ENCODE measurements at regions not wholly inside any gene's neighbourhood (a gene's known extent, or its start where the extent isn't known, plus 50 kb on each side); places are given as distances from the start of the nearest gene placed in this dataset.

DNA sequence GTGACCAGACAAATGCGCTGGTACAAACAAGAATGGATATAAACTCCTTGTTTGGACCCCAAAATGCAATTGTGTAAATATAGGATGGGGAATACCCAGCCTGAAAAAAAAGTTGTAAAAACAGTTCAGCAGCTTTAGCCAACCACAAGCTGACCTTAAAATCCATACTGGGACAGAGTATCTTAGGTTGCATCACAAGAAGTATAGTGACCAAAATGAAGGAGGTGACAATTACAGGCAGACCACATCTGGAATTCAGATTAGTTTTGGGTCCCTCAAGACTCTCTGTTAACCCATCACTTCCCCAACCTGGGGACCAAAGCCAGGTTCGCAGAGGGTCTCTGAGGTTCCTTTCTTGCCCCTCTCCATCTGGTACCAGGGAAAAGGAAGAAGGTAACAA, 115.9 kb upstream of the PRR20G start:
- H2BK5ac ChIP-seq (ENCODE audit: insufficient read length, low read length): no peak overlapping the region
- H3K4ac ChIP-seq (ENCODE audit: low read depth, low read length): no peak overlapping the region
- no peak overlapping the region for H3K56ac ChIP-seq (ENCODE audit: insufficient read length, low read depth, low read length)
- no peak overlapping the region for H4K8ac ChIP-seq (replicated peaks; ENCODE audit: insufficient read length, low read depth, low read length)
- Mint-ChIP-seq H3K36me3 (ENCODE audit: insufficient read depth in 1 of 3, low read depth in 3 of 3) (no peaks in the 10 kb centered on the region; a peak in 1 of 7 replicates), H3K9me3 (peaks cover 3% of the 10 kb centered on the region in 2 experiments; a peak in 1 of 5 replicates), H3K27me3 (ENCODE audit: low read depth) (peaks cover 13% of the 10 kb centered on the region; the same call in 1 of the 2 replicates), H3K4me1 (peaks cover 30 to 42% of the 10 kb centered on the region in 2 experiments), H3K27ac (no peak overlapping the region; a peak in 1 of 7 replicates), H3K4me3 (no peak overlapping the region)
- H3K4me1 ChIP-seq (ENCODE audit: insufficient read depth, low read length): no peaks in the 10 kb centered on the region
- no peaks in the 10 kb centered on the region for H3K9me3 ChIP-seq (ENCODE audit: control insufficient read depth, low read depth, low read length)
- H2AFZ ChIP-seq (ENCODE audit: low read length): no peak overlapping the region
- H2AK5ac ChIP-seq (ENCODE audit: insufficient read length, low read length): no peak overlapping the region
- no peak overlapping the region for H4K91ac ChIP-seq (ENCODE audit: insufficient read length, low read depth, low read length)
- no peak overlapping the region for H3K4me2 ChIP-seq (ENCODE audit: insufficient read depth, insufficient read length, low read length)
- no CpG with 5 or more reads among the region's 2 CpGs for WGBS (ENCODE audit: extremely low coverage, insufficient read length, low lambda C conversion rate)
- H4K5ac ChIP-seq (ENCODE audit: insufficient read length, low read depth, low read length): no peak overlapping the region
- no peak overlapping the region for H2BK12ac ChIP-seq (ENCODE audit: insufficient read length, low read depth, low read length)
- no peak overlapping the region for H3K27ac ChIP-seq (ENCODE audit: insufficient read length, low read depth, low read length)
- no peak overlapping the region for H3K9ac ChIP-seq (ENCODE audit: extremely low read depth, insufficient read length, low read length)
- no peaks in the 10 kb centered on the region for H3K23me2 ChIP-seq (ENCODE audit: insufficient read length, low read depth, low read length, poor library complexity, severe bottlenecking)
- H2BK120ac ChIP-seq (ENCODE audit: low read depth, low read length, poor library complexity, severe bottlenecking): no peak overlapping the region
- H2BK15ac ChIP-seq (ENCODE audit: low read depth, low read length): no peak overlapping the region
- no peak overlapping the region for H3T11ph ChIP-seq (ENCODE audit: low read length)
- H2BK20ac ChIP-seq (ENCODE audit: low read depth, low read length, poor library complexity, severe bottlenecking): no peak overlapping the region
- H3K14ac ChIP-seq (ENCODE audit: insufficient read depth, low read length): no peak overlapping the region
- H3K79me1 ChIP-seq (ENCODE audit: insufficient read depth, low read depth, low read length, poor library complexity, severe bottlenecking): no peaks in the 10 kb centered on the region
- H3K79me2 ChIP-seq (ENCODE audit: insufficient read depth, low read length): no peaks in the 10 kb centered on the region
- H3K27me3 ChIP-seq (ENCODE audit: insufficient read depth, low read length): no peaks in the 10 kb centered on the region
- DNase-seq: no peak
- no peak for TF ChIP-seq CTCF (conservative IDR thresholded peaks at IDR 0.05)
- H3K18ac ChIP-seq (ENCODE audit: insufficient read length, low read depth, low read length): no peak overlapping the region
- no peaks in the 10 kb centered on the region for H4K20me1 ChIP-seq (ENCODE audit: control insufficient read depth, insufficient read depth, insufficient read length)
- H3K23ac ChIP-seq (ENCODE audit: insufficient read length, low read depth, low read length): no peak overlapping the region
